ENCODE measurements at regions not wholly inside any gene's neighbourhood (a gene's known extent, or its start where the extent isn't known, plus 50 kb on each side); places are given as distances from the start of the nearest gene placed in this dataset.

GRCh38 chr18:78430131-78430758 is 549.4 kb upstream of the SALL3 start:
- H3K27me3 ChIP-seq (ENCODE audit: control insufficient read depth in 1 of 2, insufficient read depth in 2 of 2, low read length in 2 of 2): peaks cover 0 to 20% of the 10 kb centered on the region in 2 experiments; a peak in 1 of 5 replicates
- ATAC-seq (no peak), DNase-seq (ENCODE audit: low spot score) (no peak), FAIRE-seq (no peak)
- no peak overlapping the region for H3K4me3 ChIP-seq (replicated peaks in 1 of 3; ENCODE audit: insufficient read depth in 1 of 3, low read depth in 2 of 3, low read length in 3 of 3)
- TF ChIP-seq FOXO4 (CRISPR knock-in tag; conservative IDR thresholded peaks at IDR 0.05): no peak
- no peak for TF ChIP-seq MTA3 (CRISPR knock-in tag; IDR thresholded peaks at IDR 0.05)
- TF ChIP-seq ZNF576 (CRISPR knock-in tag; IDR thresholded peaks at IDR 0.05): no peak
- TF ChIP-seq ZNF646 (CRISPR knock-in tag; IDR thresholded peaks at IDR 0.05): no peak
- TF ChIP-seq ZUFSP (CRISPR knock-in tag; IDR thresholded peaks at IDR 0.05; ENCODE audit: borderline replicate concordance): no peak
- no peak for TF ChIP-seq ZNF776 (CRISPR knock-in tag; IDR thresholded peaks at IDR 0.05)
- no peak for TF ChIP-seq SRF (IDR thresholded peaks at IDR 0.05; ENCODE audit: low read depth, low read length)
- no TSS peak for BruUV-seq (replicated peaks)
- in situ Hi-C loops (cut with HindIII; ENCODE audit: extremely low pct_ligation_motif_present, low pct_unique_long_range_greater_than_20kb): no loop called here
- H3K27ac ChIP-seq (ENCODE audit: extremely low read length, insufficient read depth, low read length): no peak overlapping the region
- no peaks in the 10 kb centered on the region for H3K36me3 ChIP-seq (replicated peaks in 1 of 2; ENCODE audit: control insufficient read depth in 1 of 2, insufficient read depth in 2 of 2, low read length in 2 of 2)
- no peaks in the 10 kb centered on the region for H3K79me2 ChIP-seq (ENCODE audit: insufficient read depth, low read length)
- no peak overlapping the region for H3K9ac ChIP-seq (ENCODE audit: insufficient read depth, low read depth, low read length)
- H3K9me3 ChIP-seq (ENCODE audit: low read length): no peaks in the 10 kb centered on the region
- no peak overlapping the region for H2AFZ ChIP-seq (ENCODE audit: low read length)
- intact Hi-C loops (cut with micrococcal nuclease; ENCODE audit: unreplicated experiment): no loop called here
- H4K20me1 ChIP-seq (ENCODE audit: insufficient read depth, low read length): no peaks in the 10 kb centered on the region
- ChIA-PET POLR2A (no interaction called here), CTCF (ENCODE audit: low intra/inter-chr PET ratio, low total read pairs) (no interaction called here)
- 69% methylated on average over 10 of the region's 28 CpGs for WGBS (ENCODE audit: low lambda C conversion rate)
- no peak overlapping the region for H3K4me2 ChIP-seq (ENCODE audit: low read depth, low read length)
- no peaks in the 10 kb centered on the region for H3K4me1 ChIP-seq (ENCODE audit: insufficient read depth, low read length)

Data from HepG2 (cell line).